ENCODE measurements at regions not wholly inside any gene's neighbourhood (a gene's known extent, or its start where the extent isn't known, plus 50 kb on each side); places are given as distances from the start of the nearest gene placed in this dataset.

- TF ChIP-seq CTCF (conservative IDR thresholded peaks at IDR 0.05; ENCODE audit: low read depth, low read length) (no peak), EZH2phosphoT487 (IDR thresholded peaks at IDR 0.05; ENCODE audit: borderline replicate concordance, low read length) (no peak), EZH2 (IDR thresholded peaks at IDR 0.05; ENCODE audit: low read length, unreplicated experiment) (no peak)
- Histone ChIP-seq H2AFZ (ENCODE audit: low read length) (no peak overlapping the region), H3K27ac (ENCODE audit: low read length) (no peak overlapping the region), H3F3A (ENCODE audit: low read length, unreplicated experiment) (no peaks in the 10 kb centered on the region), H3K4me3 (ENCODE audit: low read length) (no peak overlapping the region), H3K27me3 (ENCODE audit: low read length) (no peaks in the 10 kb centered on the region), H3K9ac (ENCODE audit: low read length) (no peak overlapping the region), H3K9me3 (ENCODE audit: low read length) (no peaks in the 10 kb centered on the region), H3K4me2 (ENCODE audit: low read length) (no peak overlapping the region), H3K36me3 (ENCODE audit: low read depth, low read length) (no peaks in the 10 kb centered on the region), H3K9me2 (replicated peaks; ENCODE audit: low read length) (no peaks in the 10 kb centered on the region), H4K20me1 (ENCODE audit: low read length) (no peaks in the 10 kb centered on the region), H3K4me1 (ENCODE audit: insufficient read depth, low read length) (no peaks in the 10 kb centered on the region), H3K79me2 (ENCODE audit: low read length) (no peaks in the 10 kb centered on the region)
- BruUV-seq (replicated peaks): no TSS peak
- DNase-seq (no peak), ATAC-seq (no peak)
- ChIA-PET POLR2A (ENCODE audit: unreplicated experiment) (no interaction called here), CTCF (no interaction called here)
- intact Hi-C loops (cut with micrococcal nuclease): no loop called here
Measured at GRCh38 chr2:33904801-33905200, 305.7 kb upstream of the FAM98A start.

- DNase-seq: no peak
- POLR2A ChIA-PET (ENCODE audit: unreplicated experiment): no interaction called here
- no peaks in the 10 kb centered on the region for H3K9me3 ChIP-seq (ENCODE audit: low read length)
- H3K4me3 ChIP-seq (ENCODE audit: low read length): no peak overlapping the region
- TF ChIP-seq EZH2 (IDR thresholded peaks at IDR 0.05; ENCODE audit: low read length, unreplicated experiment): no peak
- TF ChIP-seq EZH2phosphoT487 (IDR thresholded peaks at IDR 0.05; ENCODE audit: borderline replicate concordance, low read length): no peak
- no peak for TF ChIP-seq CTCF (conservative IDR thresholded peaks at IDR 0.05; ENCODE audit: low read depth, low read length)
- CTCF ChIA-PET: no interaction called here
- no peaks in the 10 kb centered on the region for H3K9me2 ChIP-seq (replicated peaks; ENCODE audit: low read length)
- H3K27ac ChIP-seq (ENCODE audit: low read length): no peak overlapping the region
- H3K36me3 ChIP-seq (ENCODE audit: low read depth, low read length): no peaks in the 10 kb centered on the region
- intact Hi-C loops (cut with micrococcal nuclease): no loop called here
- no peaks in the 10 kb centered on the region for H3K27me3 ChIP-seq (ENCODE audit: low read length)
- H3K4me2 ChIP-seq (ENCODE audit: low read length): no peak overlapping the region
- no peaks in the 10 kb centered on the region for H3K79me2 ChIP-seq (ENCODE audit: low read length)
- no peaks in the 10 kb centered on the region for H3F3A ChIP-seq (ENCODE audit: low read length, unreplicated experiment)
- no peaks in the 10 kb centered on the region for H4K20me1 ChIP-seq (ENCODE audit: low read length)
- BruUV-seq (replicated peaks): no TSS peak
- no peak overlapping the region for H3K9ac ChIP-seq (ENCODE audit: low read length)
- no peak for ATAC-seq
- no peak overlapping the region for H2AFZ ChIP-seq (ENCODE audit: low read length)
- no peaks in the 10 kb centered on the region for H3K4me1 ChIP-seq (ENCODE audit: insufficient read depth, low read length)
Measured at GRCh38 chr2:33903701-33904100, 304.6 kb upstream of the FAM98A start.

GRCh38 chr2:33903215-33903614 is 304.1 kb upstream of the FAM98A start:
- Histone ChIP-seq H3F3A (ENCODE audit: low read length, unreplicated experiment) (no peaks in the 10 kb centered on the region), H3K9ac (ENCODE audit: low read length) (no peak overlapping the region), H3K4me3 (ENCODE audit: low read length) (no peak overlapping the region), H3K27ac (ENCODE audit: low read length) (no peak overlapping the region), H3K79me2 (ENCODE audit: low read length) (no peaks in the 10 kb centered on the region), H4K20me1 (ENCODE audit: low read length) (no peaks in the 10 kb centered on the region), H3K9me2 (replicated peaks; ENCODE audit: low read length) (no peaks in the 10 kb centered on the region), H3K4me2 (ENCODE audit: low read length) (no peak overlapping the region), H3K9me3 (ENCODE audit: low read length) (no peaks in the 10 kb centered on the region), H2AFZ (ENCODE audit: low read length) (no peak overlapping the region), H3K4me1 (ENCODE audit: insufficient read depth, low read length) (no peaks in the 10 kb centered on the region), H3K27me3 (ENCODE audit: low read length) (no peaks in the 10 kb centered on the region), H3K36me3 (ENCODE audit: low read depth, low read length) (no peaks in the 10 kb centered on the region)
- DNase-seq: no peak
- no peak for TF ChIP-seq CTCF (conservative IDR thresholded peaks at IDR 0.05; ENCODE audit: low read depth, low read length)
- no peak for TF ChIP-seq EZH2phosphoT487 (IDR thresholded peaks at IDR 0.05; ENCODE audit: borderline replicate concordance, low read length)
- no peak for TF ChIP-seq EZH2 (IDR thresholded peaks at IDR 0.05; ENCODE audit: low read length, unreplicated experiment)
- ChIA-PET CTCF (no interaction called here), POLR2A (ENCODE audit: unreplicated experiment) (no interaction called here)
- ATAC-seq: no peak
- intact Hi-C loops (cut with micrococcal nuclease): no loop called here
- no TSS peak for BruUV-seq (replicated peaks)
